LNCAP (cell line): ENCODE measurements at regions not wholly inside any gene's neighbourhood (a gene's known extent, or its start where the extent isn't known, plus 50 kb on each side); places are given as distances from the start of the nearest gene placed in this dataset.

ENCODE experiments used
- TF ChIP-seq, protein P1 (sequence below): fragments of 450-650 bp; IDR thresholded peaks from 2 replicates; pipeline ENCODE4 v1.5.1; 2017; ENCODE audit warnings: mild to moderate bottlenecking

- TF ChIP-seq, protein P1, sequence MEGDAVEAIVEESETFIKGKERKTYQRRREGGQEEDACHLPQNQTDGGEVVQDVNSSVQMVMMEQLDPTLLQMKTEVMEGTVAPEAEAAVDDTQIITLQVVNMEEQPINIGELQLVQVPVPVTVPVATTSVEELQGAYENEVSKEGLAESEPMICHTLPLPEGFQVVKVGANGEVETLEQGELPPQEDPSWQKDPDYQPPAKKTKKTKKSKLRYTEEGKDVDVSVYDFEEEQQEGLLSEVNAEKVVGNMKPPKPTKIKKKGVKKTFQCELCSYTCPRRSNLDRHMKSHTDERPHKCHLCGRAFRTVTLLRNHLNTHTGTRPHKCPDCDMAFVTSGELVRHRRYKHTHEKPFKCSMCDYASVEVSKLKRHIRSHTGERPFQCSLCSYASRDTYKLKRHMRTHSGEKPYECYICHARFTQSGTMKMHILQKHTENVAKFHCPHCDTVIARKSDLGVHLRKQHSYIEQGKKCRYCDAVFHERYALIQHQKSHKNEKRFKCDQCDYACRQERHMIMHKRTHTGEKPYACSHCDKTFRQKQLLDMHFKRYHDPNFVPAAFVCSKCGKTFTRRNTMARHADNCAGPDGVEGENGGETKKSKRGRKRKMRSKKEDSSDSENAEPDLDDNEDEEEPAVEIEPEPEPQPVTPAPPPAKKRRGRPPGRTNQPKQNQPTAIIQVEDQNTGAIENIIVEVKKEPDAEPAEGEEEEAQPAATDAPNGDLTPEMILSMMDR = no peak
These were observed 126.5 kb upstream of the ABCA1 start for GRCh38 chr9:105054491-105054890.

DNA sequence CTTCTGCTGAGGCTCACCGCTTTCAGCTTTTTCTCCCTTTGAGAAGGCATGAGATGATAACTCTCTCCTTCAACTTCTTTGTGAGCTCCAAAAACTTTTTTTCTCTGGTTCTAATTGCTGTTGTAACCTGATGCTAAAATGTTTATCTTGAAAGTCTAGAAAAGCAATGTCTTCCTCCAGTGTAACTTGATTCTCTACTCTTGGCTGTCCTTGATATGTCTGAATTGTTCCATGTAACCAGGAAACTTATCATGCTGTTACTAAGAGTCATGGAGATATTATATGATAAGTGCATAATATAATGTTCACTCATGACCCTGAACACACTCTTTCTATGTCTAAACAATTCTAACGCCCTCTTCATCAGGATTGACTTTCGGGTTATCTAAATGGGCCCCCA lies 128.0 kb upstream of the ABCA1 start:
- TF ChIP-seq, protein P1 = no peak

DNA sequence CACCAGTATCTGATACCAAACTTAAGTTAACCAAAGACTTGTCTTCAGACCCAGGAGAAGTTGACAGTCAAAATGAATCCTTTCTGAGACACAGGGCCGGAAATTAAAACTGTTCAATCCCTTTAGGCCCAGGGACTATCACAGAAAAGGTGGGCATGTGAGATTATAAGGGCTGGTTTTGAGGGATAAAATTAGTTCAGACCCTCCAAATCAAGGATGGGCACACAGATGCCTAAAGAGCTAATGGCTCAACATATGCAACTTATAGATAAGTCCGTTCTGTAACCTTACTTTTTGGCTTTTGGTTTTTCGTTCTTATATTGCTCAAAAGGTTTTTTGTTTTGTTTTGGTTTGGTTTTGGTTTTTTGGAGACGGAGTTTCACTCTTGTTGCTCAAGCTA lies 129.6 kb upstream of the ABCA1 start:
- TF ChIP-seq, protein P1 = no peak

DNA sequence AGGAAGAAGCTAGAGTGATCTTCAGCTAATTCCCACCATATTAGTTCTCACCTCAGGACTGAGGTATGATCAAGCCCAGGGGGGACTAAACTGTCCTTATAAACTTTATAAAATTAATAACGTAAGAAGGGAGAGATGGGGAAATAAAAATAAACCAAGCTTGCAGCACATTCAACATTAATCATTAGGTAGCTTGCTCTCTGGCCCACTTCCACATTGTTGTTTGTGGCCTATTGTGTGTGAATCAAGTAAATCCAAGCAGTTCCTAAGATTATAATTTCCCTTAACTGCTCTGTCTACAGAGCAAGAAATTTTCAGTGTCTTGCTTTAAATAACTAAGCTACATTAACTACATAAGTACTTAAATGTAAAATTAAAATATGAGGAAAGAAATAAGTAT lies 131.3 kb upstream of the ABCA1 start:
- TF ChIP-seq, protein P1 = no peak

- TF ChIP-seq, protein P1 = no peak
These were observed 134.4 kb upstream of the ABCA1 start for GRCh38 chr9:105062222-105062855.

DNA sequence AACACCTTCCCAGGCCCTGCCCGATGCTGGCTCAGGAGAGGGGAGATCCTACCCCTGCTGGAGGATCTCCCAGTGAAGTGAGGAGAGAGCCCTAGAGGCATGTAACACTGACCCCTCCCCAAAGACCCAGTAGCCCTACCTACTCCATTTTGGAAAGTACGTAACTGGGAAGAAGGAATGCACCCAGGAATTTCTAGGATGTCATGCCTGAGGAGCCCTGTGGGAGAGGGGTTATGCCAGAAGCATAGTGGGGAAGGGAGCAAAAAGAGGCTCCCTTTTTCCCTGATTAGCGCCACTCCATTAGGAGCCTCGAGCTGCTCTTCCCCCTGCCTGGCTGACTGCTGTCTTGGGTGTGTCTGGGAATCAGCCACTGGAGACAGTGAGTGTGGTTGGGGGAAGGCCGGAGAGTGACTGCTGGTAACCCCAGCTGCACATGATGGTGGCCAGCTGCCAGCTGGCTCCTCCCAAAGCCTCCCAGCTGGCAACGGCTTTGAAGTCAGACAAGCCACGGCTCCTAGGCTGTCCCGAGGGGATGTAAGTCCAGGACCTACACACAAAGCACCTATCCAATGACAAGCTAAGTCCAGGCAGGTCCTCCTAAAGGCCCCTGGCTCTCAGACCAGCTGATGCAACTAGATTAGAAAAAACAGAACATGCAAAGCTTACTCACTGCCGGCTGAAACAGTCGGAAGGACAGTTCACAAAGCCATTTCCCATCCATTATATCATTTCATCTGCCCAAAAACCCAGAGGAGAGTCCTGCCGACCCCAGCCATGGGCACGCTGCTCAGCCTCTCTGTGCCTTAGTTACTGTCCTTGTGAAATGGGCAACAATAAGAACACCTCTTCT lies 136.5 kb upstream of the ABCA1 start:
- TF ChIP-seq, protein P1 = no peak

DNA sequence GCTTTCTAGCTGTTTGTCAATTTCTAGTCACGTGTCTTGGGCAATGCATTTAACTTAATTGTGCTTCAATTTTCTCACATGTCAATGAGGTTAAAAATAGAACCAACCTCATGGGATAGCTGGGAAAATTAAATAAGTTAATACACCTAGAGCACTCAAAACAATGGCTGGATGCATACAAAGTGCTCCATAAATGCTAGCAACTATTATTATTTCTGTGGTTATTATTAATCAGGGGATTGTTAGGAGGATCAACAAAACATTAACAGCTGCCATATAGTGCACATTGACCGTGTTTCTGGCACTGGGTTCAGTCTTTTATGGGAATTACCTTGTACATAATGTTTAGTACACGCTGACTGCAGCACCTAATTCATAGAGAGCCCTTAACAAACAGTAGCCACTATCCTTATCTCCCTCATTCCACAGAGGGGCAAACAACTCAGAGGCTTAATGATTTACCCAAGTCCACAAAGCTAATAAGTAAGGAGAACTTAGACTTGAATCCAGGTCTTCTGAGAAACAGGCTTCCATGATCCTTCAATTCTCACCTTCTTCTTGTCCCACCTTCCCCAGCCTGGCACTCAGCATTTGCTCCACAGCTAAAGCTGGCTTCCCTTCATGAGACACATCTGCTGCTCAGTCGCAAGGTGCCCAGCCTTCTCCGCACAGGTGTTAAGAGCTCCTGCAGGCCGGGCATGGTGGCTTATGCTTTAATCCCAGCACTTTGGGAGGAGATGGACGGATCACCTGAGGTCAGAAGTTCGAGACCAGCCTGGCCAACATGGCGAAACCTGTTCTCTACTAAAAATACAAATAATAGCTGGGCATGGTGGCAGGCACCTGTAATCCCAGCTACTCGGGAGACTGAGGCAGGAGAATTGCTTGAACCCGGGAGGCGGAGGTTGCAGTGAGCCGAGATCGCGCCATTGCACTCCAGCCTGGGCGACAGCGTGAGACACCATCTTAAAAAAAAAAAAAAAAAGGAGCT lies 137.4 kb upstream of the ABCA1 start:
- TF ChIP-seq, protein P1 = no peak
